Glutamatergic neuron (in vitro differentiated cells): ENCODE measurements at regions not wholly inside any gene's neighbourhood (a gene's known extent, or its start where the extent isn't known, plus 50 kb on each side); places are given as distances from the start of the nearest gene placed in this dataset.

Experiments
- DNase-seq: peaks from one replicate; pipeline ENCODE4 v3.0.0; 2022
- H3K27ac Mint-ChIP-seq: one replicate; pipeline ENCODE4 v1.8.0; 2020; ENCODE audit warnings: mild to moderate bottlenecking, mixed read lengths, inconsistent platforms; ENCODE audit not compliant: unreplicated experiment
- H3K27me3 Mint-ChIP-seq: one replicate; pipeline ENCODE4 v1.8.0; 2020; ENCODE audit warnings: mild to moderate bottlenecking, moderate library complexity, mixed read lengths, inconsistent platforms; ENCODE audit not compliant: unreplicated experiment
- H3K36me3 Mint-ChIP-seq: one replicate; pipeline ENCODE4 v1.8.0; 2020; ENCODE audit warnings: mild to moderate bottlenecking, mixed read lengths, inconsistent platforms; ENCODE audit not compliant: unreplicated experiment
- H3K4me1 Mint-ChIP-seq: one replicate; pipeline ENCODE4 v1.8.0; 2020; ENCODE audit warnings: mild to moderate bottlenecking, low read depth, mixed read lengths, inconsistent platforms; ENCODE audit not compliant: unreplicated experiment
- H3K4me3 Mint-ChIP-seq: one replicate; pipeline ENCODE4 v1.8.0; 2020; ENCODE audit warnings: mild to moderate bottlenecking, mixed read lengths, inconsistent platforms; ENCODE audit not compliant: unreplicated experiment
- H3K9me3 Mint-ChIP-seq: one replicate; pipeline ENCODE4 v1.8.0; 2020; ENCODE audit warnings: mild to moderate bottlenecking, moderate library complexity, mixed read lengths, inconsistent platforms; ENCODE audit not compliant: unreplicated experiment
- TF ChIP-seq, protein P1 (sequence below): fragments of 200-600 bp; sonication (generic); IDR thresholded peaks from one replicate; pipeline ENCODE4 v1.5.0; 2021; ENCODE audit not compliant: partially characterized antibody, unreplicated experiment

DNA sequence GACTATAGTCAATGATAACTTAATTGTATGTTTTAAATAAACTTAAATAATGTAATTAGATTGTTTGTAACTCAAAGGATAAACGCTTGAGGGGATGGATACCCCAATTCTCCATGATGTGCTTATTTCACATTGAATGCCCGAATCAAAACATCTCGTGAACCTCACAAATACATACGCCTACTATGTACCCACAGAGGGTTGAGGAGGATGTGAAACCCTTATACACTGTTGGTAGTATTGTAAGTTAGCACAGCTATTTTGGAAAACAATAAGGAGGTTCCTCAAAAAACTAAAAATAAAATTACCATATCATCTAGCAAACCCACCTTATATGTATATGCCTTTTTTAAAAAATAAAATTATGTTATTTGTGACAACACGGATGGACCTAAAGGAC lies 198.6 kb downstream of the MRPL39 start:
- H3K27ac Mint-ChIP-seq: no peak overlapping the region
- H3K9me3 Mint-ChIP-seq: no peaks in the 10 kb centered on the region
- DNase-seq: no peak
- no peak overlapping the region for H3K4me3 Mint-ChIP-seq
- H3K4me1 Mint-ChIP-seq: peaks cover 9% of the 10 kb centered on the region
- TF ChIP-seq, protein P1, sequence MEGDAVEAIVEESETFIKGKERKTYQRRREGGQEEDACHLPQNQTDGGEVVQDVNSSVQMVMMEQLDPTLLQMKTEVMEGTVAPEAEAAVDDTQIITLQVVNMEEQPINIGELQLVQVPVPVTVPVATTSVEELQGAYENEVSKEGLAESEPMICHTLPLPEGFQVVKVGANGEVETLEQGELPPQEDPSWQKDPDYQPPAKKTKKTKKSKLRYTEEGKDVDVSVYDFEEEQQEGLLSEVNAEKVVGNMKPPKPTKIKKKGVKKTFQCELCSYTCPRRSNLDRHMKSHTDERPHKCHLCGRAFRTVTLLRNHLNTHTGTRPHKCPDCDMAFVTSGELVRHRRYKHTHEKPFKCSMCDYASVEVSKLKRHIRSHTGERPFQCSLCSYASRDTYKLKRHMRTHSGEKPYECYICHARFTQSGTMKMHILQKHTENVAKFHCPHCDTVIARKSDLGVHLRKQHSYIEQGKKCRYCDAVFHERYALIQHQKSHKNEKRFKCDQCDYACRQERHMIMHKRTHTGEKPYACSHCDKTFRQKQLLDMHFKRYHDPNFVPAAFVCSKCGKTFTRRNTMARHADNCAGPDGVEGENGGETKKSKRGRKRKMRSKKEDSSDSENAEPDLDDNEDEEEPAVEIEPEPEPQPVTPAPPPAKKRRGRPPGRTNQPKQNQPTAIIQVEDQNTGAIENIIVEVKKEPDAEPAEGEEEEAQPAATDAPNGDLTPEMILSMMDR: no peak
- H3K27me3 Mint-ChIP-seq: peaks cover 3% of the 10 kb centered on the region
- H3K36me3 Mint-ChIP-seq: no peaks in the 10 kb centered on the region

DNA sequence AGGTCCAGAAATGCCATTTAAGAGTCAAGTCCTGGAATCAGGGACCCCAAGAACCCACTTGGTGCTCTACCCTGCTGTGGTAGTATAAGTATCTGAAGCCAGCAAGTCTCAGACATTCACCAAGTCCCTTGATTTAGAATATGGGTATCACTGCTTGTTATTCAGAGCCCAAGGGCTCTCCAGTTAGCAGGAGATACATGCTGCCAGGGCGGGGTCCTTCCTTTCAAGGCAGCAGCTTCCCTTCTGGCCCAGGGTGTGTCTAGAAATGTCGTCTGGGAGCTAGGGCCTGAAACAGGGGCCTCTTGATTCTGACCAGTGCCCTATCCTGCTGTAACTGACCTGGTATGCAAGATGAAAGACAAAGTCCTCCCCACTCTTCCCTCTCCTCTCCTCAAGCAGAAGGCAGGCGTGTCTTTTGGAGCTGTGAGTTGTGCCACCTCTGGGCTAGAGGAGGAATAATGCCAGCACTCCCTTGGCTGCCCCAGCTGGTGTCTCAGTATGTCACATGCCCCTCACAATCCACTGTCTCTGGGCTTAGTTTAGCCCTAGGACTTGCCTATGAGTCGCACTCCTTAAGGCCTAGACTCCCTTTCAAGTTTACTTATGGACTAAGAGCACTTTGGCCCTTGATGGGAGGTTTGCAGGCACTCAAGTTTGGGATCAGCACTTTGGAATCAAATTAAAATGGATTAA lies 200.2 kb downstream of the MRPL39 start:
- Mint-ChIP-seq H3K27me3 (peaks cover 3% of the 10 kb centered on the region), H3K27ac (no peak overlapping the region), H3K9me3 (no peaks in the 10 kb centered on the region), H3K4me1 (peaks cover 7% of the 10 kb centered on the region), H3K4me3 (no peak overlapping the region), H3K36me3 (peaks cover 4% of the 10 kb centered on the region)
- DNase-seq: no peak
- TF ChIP-seq, protein P1: no peak

DNA sequence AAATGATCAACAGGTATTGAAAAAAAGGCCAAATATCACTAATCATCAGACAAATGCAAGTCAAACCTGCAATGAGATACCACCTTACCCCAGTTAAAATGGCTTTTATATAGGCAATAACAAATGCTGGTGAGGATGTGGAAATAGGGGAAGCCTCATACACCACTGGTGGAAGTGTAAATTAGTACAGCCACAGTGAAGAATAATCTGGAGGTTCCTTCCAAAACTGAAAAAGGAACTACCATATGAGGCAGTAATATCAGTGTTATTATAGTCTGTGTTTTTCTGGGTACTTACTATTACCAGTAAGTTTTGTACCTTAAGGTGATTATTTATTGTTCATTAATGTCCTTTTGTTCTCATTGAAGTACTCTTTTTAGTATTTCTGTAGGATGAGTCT lies 201.3 kb downstream of the MRPL39 start:
- H3K27ac Mint-ChIP-seq: no peak overlapping the region
- H3K4me3 Mint-ChIP-seq: no peak overlapping the region
- H3K9me3 Mint-ChIP-seq: no peaks in the 10 kb centered on the region
- TF ChIP-seq, protein P1: no peak
- peaks cover 3% of the 10 kb centered on the region for H3K27me3 Mint-ChIP-seq
- H3K36me3 Mint-ChIP-seq: peaks cover 5% of the 10 kb centered on the region
- H3K4me1 Mint-ChIP-seq: peaks cover 7% of the 10 kb centered on the region
- no peak for DNase-seq

DNA sequence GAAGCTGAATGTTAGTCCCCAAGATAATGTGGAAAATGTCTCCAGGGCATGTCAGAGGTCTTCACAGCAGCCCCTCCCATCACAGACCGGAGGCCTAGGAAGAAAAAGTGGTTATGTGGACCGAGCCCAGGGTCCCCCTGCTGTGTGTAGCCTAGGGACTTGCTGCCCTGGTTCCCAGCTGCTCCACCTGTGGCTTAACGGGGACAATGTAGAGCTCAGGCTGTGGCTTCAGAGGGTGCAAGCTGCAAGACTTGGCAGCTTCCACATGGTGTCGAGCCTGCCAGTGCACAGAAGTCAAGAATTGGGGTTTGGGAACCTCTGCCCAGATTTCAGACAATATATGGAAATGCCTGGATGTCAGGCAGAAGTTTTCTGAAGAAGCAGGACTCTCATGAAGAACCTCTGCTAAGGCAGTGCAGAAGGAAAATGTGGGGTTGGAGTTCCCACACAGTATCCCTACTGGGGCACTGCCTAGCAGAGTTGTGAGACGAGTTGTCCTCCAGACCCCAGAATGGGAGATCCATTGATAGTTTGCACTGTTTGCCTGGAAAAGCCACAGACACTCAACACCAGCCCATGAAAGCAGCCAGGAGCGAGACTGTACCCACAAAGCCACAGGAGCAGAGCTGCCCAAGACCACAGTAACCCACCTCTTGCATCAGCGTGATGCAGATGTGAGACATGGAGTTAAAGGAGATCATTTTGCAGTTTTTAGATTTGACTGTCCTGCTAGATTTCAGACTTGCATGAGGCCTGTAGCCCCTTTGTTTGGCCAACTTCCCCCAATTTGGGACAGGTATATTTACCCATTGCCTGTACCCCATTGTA lies 204.9 kb downstream of the MRPL39 start:
- Mint-ChIP-seq H3K36me3 (peaks cover 9% of the 10 kb centered on the region), H3K4me3 (no peak overlapping the region), H3K4me1 (no peaks in the 10 kb centered on the region), H3K9me3 (peaks cover 1% of the 10 kb centered on the region), H3K27ac (no peak overlapping the region), H3K27me3 (peaks cover 3% of the 10 kb centered on the region)
- no peak for DNase-seq
- TF ChIP-seq, protein P1: no peak

DNA sequence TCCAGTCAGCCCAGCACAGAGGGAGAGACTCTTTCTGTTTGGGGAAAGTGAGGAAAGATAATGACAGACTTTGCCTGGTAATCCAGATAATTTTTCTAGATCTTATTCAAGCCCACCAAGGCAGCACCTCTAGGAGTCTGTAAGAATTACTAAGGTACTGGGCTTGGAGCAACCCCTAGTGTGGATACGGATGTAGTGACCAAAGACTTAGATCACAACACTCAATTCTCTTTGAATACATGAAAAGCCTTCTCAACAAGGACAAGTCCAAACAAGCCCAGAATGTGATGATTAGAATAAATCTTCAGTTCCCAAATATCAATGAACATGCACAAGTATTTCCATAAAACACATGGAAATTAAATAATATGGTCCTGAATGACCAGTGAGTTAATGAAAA lies 206.9 kb downstream of the MRPL39 start:
- H3K27ac Mint-ChIP-seq: no peak overlapping the region
- no peaks in the 10 kb centered on the region for H3K4me1 Mint-ChIP-seq
- peaks cover 1% of the 10 kb centered on the region for H3K9me3 Mint-ChIP-seq
- no peak for DNase-seq
- TF ChIP-seq, protein P1: no peak
- no peak overlapping the region for H3K4me3 Mint-ChIP-seq
- H3K27me3 Mint-ChIP-seq: no peaks in the 10 kb centered on the region
- peaks cover 9% of the 10 kb centered on the region for H3K36me3 Mint-ChIP-seq
